ENCODE measurements at regions not wholly inside any gene's neighbourhood (a gene's known extent, or its start where the extent isn't known, plus 50 kb on each side); places are given as distances from the start of the nearest gene placed in this dataset.

DNA sequence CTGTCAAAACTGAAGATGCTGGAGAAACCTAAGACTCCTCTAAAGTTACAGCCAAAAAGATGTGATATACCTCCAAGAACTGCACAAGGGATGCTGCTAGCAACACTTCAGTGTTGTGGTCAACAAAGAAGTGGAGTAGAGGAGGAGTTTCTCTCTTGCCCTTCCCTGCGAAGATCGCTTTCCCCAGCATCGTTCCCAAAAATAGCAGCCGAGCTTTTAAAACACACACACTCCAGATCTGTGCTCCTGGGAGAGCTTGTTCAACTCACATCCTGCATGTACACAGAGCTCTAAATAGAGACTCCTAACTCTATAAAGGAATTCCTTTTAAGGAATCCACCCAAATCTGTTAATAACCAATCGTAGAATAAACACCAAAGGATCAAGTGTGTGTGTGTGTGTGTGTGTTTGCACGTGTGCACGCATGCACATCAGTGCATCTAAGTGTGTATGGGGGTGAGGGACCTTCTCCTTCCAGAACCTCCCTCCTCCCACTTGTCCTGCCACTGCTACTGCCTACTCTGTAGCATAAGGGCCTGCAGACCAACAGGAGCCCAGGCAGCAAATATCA, 58.5 kb downstream of the PSMG1 start:
- DNase-seq: no peak

DNA sequence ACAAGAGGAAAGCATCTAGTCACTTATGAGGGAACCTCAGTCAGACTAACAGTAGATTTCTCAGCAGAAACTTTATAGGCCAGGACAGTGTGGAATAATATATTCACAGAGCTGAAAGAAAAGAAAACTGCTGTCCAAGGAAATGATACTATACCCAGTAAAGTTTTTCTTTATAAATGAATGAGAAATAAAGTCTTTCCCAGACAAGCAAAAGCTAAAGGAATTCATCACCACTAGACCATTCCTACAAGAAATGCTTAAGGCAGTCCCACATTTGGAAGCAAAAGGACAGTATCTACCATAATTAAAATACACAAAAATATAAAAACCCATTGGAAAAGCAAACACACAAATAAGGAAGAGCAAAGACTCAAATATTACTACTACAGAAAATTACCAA, 59.9 kb downstream of the PSMG1 start:
- DNase-seq: no peak

DNA sequence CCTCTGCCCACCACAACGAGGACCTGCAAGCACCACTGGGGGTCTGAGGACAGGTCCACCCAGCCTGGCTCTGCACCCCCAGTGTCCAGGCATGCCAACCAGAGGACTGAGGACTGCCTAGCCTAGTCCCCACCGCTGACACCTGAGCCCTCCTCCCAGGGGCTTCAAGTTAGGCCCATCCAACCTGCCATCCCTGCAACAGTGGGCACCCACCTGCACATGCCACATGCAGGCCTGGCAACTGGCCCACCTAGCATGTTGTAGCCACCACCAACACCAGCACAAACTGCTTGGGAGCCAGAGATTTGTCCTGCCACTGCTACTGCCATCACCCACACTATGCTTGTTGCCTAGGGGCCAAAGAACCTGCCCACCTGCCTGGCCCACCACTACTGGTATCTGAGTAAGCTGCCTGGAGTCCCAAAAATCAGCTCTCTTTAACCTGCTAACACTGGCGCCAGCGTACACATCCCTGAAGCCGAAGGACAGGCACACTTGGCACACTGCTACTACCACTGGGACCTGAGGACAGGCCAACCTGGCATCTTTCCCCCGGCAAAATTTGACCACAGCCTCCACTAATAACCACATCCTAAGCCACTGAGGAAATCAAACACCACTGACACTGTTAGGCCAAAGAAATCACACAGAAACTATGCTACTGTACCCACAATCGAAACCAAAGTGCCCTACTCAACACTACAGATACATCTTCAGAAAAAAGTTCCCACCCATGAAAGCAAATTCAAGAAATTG, 61.5 kb downstream of the PSMG1 start:
- no peak for DNase-seq

DNA sequence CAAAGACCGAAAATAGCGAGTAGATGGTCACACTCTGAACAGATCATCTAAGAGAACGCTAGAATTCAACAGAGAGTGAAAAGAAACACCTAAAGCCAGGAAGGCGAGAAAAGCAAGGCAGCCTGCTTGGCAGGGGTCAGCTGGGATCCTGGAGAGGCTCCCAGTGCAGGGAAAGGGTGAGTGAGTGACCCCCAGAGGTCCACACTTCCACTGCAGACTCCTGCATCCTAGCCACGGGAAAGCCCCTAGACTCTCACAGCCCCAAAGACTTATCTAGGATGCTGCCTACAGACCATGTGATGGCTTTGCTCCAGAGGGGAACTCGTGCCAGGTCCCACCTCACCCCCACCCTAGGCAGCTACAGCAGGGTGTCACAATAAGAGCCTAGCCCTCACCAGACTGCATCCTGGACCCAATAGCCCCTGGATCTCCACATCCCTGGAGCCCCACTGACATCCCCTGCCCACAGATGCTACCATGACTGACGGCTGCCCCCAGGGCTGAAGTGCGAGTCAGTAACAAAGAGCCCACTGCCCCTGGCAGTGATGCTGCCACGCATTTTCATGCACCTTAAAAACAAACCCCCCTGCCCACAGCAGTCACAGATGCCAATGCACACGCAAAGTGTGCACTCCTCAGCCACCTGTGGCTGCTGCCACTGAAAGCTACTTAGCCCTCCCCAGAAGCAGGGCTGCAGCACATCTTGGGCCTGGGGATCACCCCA, 62.2 kb downstream of the PSMG1 start:
- no peak for DNase-seq

DNA sequence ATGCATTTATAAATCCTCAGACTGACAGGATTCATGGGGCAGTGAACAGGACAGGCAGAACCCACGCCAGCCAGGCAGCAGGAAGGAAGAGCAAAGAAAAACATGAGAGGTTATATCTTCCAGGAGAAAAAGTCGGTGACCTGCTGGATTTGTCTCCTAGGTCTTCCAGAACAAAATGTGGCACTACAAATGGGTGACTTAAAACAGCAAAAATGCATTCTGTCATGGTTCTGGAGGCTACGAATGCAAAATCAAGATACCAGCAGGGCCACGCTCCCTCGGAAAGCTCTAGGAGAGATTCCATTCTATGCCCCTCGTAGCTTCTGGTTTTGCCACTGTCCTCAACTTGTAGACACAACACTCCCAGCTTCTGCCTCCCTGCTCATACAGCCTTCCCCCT, 63.4 kb downstream of the PSMG1 start:
- DNase-seq: no peak

DNA sequence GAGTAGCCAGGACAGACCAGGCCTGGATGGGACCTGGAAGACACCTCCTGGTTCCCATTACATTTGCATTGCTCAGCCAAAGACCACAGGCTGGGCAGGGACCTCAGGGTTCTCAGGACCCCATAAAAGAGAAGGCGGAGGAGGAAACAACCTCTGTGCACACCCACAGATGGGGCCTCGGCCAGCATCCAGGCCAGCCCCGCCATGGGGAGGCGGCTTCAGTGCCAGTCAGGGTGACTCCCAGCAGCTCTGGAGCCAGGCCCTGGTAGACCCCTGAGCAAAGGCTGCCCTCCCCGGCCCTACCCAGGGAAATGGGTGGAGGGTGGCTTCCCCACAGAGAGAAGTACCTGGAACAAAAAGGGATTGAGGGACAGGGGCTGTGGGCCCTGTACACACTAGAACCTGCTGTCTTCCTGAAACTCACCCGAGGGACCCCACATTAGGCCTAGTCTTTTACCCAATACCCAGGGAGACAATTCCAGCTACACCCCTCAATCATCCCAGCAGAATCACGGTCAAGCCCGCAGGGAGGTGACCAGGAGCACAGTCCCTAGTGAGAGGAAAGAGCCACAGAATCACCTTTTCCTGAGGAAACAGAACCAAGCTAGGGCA, 64.5 kb downstream of the PSMG1 start:
- no peak for DNase-seq

GRCh38 chr21:39118061-39118460, 65.2 kb downstream of the PSMG1 start:
- no peak for DNase-seq

DNA sequence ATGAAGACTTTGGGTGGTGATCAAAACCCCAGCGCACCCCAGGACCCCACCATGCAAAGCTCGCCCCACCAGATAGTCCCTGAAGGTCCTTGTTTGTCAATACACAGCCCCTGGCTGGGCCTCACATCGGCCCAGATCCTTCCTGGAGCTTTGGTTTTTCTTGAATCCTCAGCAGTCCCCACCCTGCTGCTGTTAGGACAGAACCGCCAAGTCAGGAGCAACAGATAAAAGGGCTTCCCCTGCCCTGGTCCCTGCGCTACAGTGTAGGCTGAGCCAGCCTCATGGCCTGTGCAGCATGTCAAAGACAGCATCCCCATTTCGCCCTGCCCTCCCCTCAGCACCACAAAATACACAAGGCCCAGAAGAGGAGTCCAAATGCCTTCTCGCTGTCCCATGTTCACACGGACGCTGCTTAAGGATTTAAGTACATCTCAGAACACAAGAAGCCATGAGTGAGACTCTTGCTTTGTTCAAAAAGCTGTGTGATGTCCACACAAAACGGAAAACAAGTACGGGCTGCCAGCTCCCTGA, 65.7 kb downstream of the PSMG1 start:
- no peak for DNase-seq

DNA sequence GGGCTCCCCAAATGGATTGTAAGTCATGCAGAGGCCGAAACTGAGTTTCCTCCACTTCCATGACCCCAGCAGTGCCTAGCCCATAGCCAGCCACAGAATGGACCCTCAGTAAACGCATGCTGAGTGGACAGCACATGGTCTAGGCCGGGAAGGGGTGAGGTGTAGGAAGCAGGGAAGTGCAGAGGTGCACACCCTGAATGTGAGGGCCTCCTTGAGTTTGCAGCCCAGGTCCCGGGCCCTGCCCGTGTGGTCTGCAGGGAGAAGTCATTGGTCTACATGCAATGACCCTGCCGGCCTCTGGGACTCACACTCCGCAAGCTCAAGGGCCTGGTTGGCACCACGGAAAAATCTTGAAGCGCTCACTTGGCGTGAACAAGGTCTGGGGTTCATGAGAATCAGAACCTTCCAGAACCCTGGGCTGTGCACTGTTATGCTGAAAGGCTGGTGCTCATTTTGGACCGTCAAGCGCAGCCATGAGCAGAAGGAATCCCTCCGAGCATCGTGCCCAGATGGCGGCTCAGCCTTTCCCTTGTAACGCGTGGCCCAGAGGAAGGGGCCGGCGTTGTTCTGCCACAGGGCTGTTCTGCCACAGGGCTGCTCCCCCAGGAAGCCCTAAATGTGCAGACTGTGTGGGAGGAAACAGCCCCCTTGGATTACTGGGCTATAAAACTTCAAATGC, 66.4 kb downstream of the PSMG1 start:
- DNase-seq: no peak

DNA sequence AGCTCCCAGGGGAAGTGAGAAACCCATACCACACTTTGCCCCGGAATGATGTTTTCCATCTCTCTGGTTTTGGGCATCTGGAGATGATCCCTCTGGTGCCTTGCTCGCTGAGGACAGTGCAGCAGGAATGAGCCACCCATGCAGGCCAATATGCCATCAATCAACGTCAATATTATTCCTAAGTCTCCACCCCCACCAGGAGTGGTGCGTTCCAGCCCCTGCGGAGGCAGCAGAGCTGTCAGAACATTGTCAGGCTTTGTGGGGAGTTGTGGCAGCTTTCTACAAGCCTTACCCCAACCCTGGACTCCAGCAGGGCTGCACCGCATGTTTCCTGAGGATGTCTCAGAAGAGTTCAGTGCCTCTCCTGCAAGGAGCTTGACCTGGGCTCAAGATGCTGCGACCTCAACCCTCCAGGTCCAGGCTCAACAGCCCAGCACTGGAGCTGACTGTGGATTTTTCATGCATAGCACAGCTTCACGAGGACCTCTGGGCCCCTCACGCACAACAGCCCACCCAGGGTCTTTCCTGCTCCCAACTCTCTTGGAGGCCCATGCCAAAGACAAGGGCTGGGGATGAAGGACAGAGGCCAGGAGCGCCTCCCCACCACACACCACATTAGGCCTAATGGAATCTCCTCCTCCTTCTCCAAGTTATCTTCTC, 67.5 kb downstream of the PSMG1 start:
- no peak for DNase-seq

GRCh38 chr21:39114871-39115575, 68.2 kb downstream of the PSMG1 start:
- DNase-seq: no peak

DNA sequence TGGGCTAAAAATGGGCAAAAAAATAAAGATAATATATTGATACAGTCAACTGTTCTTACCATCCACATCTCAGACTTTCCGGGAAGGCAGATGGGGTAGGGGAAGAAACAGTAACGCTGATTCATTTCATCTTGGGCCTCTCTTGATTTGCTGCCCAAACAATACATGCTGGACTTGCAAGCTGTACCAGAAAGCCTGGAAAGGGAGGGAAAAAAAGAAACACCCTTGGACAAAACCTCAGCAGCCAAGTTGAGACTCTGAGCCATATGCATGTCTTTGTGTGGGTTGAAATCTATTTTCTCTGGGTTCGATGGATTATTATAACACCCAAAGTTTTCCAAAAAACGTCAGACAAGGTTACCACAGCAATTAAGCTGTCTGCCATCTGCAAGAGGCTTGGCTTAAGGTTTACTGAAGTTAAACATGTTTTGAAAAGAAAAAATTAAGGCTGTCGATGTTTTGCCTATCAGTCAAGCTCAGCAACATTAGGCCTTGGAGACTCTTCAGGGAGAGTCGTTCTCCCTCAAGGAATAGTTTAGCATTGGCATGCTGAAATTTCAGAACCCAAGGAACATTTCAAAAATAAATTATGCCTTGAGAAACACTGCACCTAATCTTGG, 71.2 kb downstream of the PSMG1 start:
- DNase-seq: no peak

GRCh38 chr21:39110431-39110830, 72.8 kb downstream of the PSMG1 start:
- no peak for DNase-seq

- no peak for DNase-seq
These were observed 73.5 kb downstream of the PSMG1 start for GRCh38 chr21:39109596-39110210.

DNA sequence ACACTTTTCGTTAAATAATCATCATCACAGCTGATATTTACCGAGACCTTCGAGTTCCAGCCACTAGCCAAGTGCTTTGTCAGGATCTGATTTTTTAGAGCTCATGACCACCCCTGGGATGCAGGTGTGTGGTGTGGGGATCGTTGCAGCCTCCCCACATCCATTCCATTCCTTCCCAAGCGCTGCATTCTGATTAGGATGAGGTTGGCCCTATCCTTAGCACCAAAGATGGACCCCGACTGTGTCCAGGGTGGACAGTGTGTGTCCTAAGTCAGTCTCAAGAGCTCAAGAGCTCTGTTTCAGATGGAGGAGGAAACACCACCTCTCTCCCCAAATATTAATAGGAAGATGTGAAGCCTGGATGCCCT, 74.1 kb downstream of the PSMG1 start:
- no peak for DNase-seq

DNA sequence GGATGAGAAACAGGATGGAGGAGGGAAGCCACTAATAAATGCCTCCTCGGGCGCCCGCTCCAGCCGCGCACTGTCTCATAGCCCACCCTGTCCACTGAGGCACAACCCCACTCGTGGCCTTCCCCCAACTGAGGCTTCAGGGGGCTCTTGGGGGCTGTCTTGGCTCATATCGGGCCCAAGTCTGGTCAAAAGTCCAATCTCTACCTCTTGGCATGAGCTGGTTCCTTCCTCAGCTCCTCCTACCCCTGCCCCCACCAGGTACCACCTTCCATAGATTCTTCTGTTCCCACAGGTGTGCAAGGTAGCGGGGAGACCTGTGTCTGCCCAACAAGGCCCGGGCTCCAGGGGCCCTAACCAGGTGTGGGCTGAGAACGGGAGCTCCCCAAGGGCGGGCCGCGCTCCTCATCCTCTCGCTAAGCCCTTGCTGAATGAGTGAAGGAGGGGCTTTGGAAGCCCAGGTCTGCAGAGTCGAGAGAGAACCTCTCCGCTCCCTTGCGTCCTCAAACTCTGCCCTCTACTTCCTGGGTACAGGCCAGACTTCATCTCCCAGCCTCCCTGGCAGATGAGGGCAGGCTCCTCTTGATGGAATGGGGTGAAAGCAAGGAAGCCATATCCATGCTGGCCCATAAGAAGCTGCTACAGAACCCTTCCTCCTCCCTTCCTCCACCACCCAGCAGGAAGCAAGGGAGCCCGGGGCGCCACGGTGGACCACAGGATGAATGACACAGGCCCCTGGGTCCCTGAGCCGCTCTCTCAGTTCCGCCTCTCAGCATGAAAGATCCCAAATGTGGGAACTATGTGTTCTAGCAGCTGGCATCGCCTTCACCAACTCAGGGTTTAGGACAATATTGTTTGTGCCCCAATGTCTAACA, 74.7 kb downstream of the PSMG1 start:
- DNase-seq: no peak

GRCh38 chr21:39107739-39108138, 75.5 kb downstream of the PSMG1 start:
- DNase-seq: no peak

DNA sequence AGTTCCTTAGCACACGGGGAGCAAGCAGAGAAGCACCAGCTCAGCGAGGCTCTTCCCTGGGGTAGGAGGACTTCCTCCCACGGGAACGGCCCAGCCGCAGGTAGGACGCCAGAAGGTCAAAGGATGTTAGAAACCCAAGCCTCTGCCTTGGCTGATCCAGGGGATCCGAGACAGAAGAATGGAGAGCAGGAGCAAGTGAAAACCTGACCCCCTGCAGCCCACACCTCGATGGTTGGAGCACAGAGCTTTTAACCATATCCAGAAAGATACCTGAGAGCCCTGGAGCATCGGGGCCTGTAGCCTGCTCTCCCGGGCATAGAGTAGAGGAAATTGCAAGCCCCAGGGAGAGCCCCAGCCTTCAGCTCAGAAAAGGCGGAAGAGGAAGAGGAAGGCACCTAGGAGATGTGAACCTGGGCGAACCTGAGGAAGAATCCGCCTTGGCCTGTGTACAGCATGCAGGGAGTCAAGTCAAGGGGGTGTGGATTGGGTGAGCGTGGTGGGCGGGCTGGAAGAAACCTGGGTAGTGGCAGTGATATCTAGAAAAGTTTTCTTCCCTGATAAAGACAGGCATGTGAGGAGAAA, 76.3 kb downstream of the PSMG1 start:
- DNase-seq: no peak

DNA sequence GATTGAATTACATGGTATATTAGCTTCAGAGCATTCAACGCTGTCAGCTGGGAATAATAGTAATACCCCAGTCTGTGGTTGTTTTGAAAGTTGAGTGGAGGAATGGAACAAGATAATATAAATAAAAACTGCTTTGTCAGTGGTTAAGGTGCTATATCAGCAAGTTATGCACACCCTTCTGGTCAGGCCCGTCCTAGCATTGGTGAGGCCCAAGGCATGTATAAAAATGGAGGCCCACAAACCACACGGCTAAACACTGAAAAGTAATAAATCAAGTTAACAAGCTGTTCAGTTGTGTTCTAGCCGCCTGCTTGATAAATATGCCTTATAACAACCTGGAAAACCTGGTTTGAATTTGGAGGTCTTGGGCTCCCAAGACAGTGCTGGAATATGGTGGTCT, 77.4 kb downstream of the PSMG1 start:
- DNase-seq: no peak

All from stimulated activated CD4-positive, alpha-beta T cell treated with anti-CD3 and anti-CD28 coated beads, Interleukin-4, amount 100 ng/mL, for 4 hours (primary cell).